ENCODE measurements at regions not wholly inside any gene's neighbourhood (a gene's known extent, or its start where the extent isn't known, plus 50 kb on each side); places are given as distances from the start of the nearest gene placed in this dataset.

DNA sequence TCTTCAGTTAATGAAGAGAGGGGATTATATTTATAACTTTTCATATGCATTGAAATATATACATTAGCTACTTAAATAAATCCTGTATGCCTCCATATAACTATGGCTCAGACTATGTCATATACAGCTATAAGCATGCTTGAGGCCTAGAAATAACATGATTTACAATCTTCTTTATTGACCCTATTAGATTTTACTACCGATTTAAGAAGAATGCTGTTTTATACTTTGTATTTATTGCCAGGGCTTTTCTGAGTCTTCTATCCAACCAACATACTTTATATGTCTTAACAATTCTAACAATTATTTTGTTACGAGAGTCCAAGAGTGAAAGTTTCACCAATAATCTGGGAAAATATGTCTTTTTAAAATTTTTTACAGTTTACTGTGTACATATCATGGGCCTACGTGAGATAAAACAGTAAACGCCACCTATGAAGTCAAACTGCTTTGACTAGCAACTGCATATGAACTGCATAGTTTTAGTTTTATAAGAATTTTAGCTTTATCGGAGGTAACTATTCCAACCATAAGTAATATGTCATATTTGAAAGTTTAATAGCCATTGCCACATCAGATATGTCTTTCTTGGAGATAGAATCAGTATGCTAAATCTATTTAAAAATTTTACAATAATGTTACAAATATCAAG lies 861.0 kb downstream of the USP25 start:
- no peaks in the 10 kb centered on the region for H3K27me3 ChIP-seq (replicated peaks; ENCODE audit: insufficient read depth)
- no peak overlapping the region for H3K4me3 ChIP-seq
- DNase-seq = no peak
- TF ChIP-seq EZH2 (IDR thresholded peaks at IDR 0.05; ENCODE audit: insufficient read depth, poor library complexity, severe bottlenecking) = no peak
- TF ChIP-seq EZH2phosphoT487 (IDR thresholded peaks at IDR 0.05; ENCODE audit: insufficient read depth, low read depth) = no peak
- no peaks in the 10 kb centered on the region for H3K36me3 ChIP-seq (ENCODE audit: low read depth)
- H3F3A ChIP-seq (ENCODE audit: insufficient read depth) = peaks cover 23% of the 10 kb centered on the region
- H3K9me2 ChIP-seq (ENCODE audit: insufficient read depth) = no peaks in the 10 kb centered on the region; the same call in 1 of the 2 replicates
- H4K20me1 ChIP-seq (ENCODE audit: insufficient read depth) = no peaks in the 10 kb centered on the region
- H3K9ac ChIP-seq = no peak overlapping the region
- H3K27ac ChIP-seq = no peak overlapping the region
- H3K4me1 ChIP-seq (ENCODE audit: insufficient read depth) = peaks cover 26% of the 10 kb centered on the region
- H3K9me3 ChIP-seq (ENCODE audit: low read depth) = no peaks in the 10 kb centered on the region
- no peaks in the 10 kb centered on the region for H3K79me2 ChIP-seq (ENCODE audit: insufficient read depth)
- H2AFZ ChIP-seq = no peak overlapping the region
- 79 to 80% methylated on average over 5 of the region's 5 CpGs for WGBS, 2 experiments (ENCODE audit: low coverage in 1 of 2, low lambda C conversion rate in 2 of 2, missing lambda C conversion rate in 2 of 2)
- in situ Hi-C loops (cut with MboI) = loop anchor here (25.0 kb wide), 1 partner anchor 503 kb away; no protein-coding TSS in a partner anchor
- H3K4me2 ChIP-seq (ENCODE audit: unreplicated experiment) = no peak overlapping the region

DNA sequence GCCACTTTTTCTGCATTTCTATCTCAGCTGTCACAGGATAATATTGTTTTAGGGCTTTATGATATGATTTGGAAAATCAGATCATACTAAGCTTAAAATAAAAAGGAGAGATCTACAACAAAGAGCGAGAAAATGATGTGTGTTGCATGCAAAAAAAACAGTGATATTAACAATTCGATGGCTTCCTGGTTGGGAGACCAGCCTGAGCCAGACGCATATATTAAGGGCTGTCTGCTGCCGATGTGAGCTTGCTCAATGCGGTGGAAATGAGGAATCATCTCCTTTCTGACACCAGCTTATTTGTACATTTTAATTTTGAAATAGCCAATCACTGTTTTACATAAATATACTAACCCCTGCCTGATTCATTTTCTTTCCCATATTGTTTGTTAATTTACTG lies 862.6 kb downstream of the USP25 start:
- no peaks in the 10 kb centered on the region for H3K79me2 ChIP-seq (ENCODE audit: insufficient read depth)
- H3K4me1 ChIP-seq (ENCODE audit: insufficient read depth) = peaks cover 13% of the 10 kb centered on the region
- WGBS, 2 experiments (ENCODE audit: low coverage in 1 of 2, low lambda C conversion rate in 2 of 2, missing lambda C conversion rate in 2 of 2) = 71 to 77% methylated on average over 5 of the region's 5 CpGs
- no peak overlapping the region for H2AFZ ChIP-seq
- peaks cover 6% of the 10 kb centered on the region; the same call in 1 of the 2 replicates for H3K36me3 ChIP-seq (ENCODE audit: low read depth)
- DNase-seq = no peak
- H3K27ac ChIP-seq = no peak overlapping the region
- H3K9ac ChIP-seq = no peak overlapping the region
- H3K4me2 ChIP-seq (ENCODE audit: unreplicated experiment) = no peak overlapping the region
- H4K20me1 ChIP-seq (ENCODE audit: insufficient read depth) = no peaks in the 10 kb centered on the region
- H3K4me3 ChIP-seq = no peak overlapping the region
- in situ Hi-C loops (cut with MboI) = loop anchor here (25.0 kb wide), 1 partner anchor 505 kb away; no protein-coding TSS in a partner anchor
- TF ChIP-seq EZH2 (IDR thresholded peaks at IDR 0.05; ENCODE audit: insufficient read depth, poor library complexity, severe bottlenecking) (no peak), EZH2phosphoT487 (IDR thresholded peaks at IDR 0.05; ENCODE audit: insufficient read depth, low read depth) (no peak)
- H3K9me3 ChIP-seq (ENCODE audit: low read depth) = no peaks in the 10 kb centered on the region
- H3K27me3 ChIP-seq (replicated peaks; ENCODE audit: insufficient read depth) = no peaks in the 10 kb centered on the region
- no peaks in the 10 kb centered on the region; the same call in 1 of the 2 replicates for H3K9me2 ChIP-seq (ENCODE audit: insufficient read depth)
- H3F3A ChIP-seq (ENCODE audit: insufficient read depth) = peaks cover 7% of the 10 kb centered on the region

DNA sequence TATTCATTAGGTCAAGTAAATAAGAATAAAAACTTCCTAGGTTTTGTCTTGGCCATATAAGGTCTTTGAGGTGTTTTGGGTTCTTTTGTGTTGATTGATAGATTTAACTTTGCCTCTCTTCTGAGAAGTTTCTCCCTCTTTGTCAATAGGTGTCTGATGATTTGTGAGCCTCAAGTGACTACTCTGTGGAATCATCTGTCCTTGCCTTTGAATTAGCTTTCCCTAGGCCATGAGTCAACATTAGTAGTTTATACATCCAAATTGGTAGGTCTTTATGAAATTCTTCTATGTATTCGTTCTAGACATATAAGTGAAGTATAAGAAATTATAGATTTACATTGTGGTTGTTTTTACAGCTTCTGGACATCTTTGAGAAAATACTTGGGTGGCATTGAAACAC lies 864.4 kb downstream of the USP25 start:
- Histone ChIP-seq H3K4me3 (no peak overlapping the region), H3K9me2 (ENCODE audit: insufficient read depth) (no peaks in the 10 kb centered on the region; the same call in 1 of the 2 replicates), H3K9ac (no peak overlapping the region), H3K4me1 (ENCODE audit: insufficient read depth) (peaks cover 1% of the 10 kb centered on the region), H3F3A (ENCODE audit: insufficient read depth) (no peaks in the 10 kb centered on the region; the same call in 1 of the 2 replicates), H4K20me1 (ENCODE audit: insufficient read depth) (no peaks in the 10 kb centered on the region), H3K27ac (no peak overlapping the region), H3K36me3 (ENCODE audit: low read depth) (peaks cover 6% of the 10 kb centered on the region; the same call in 1 of the 2 replicates), H2AFZ (no peak overlapping the region), H3K4me2 (ENCODE audit: unreplicated experiment) (no peak overlapping the region), H3K9me3 (ENCODE audit: low read depth) (no peaks in the 10 kb centered on the region), H3K27me3 (replicated peaks; ENCODE audit: insufficient read depth) (no peaks in the 10 kb centered on the region), H3K79me2 (ENCODE audit: insufficient read depth) (no peaks in the 10 kb centered on the region)
- TF ChIP-seq EZH2 (IDR thresholded peaks at IDR 0.05; ENCODE audit: insufficient read depth, poor library complexity, severe bottlenecking) = no peak
- no peak for TF ChIP-seq EZH2phosphoT487 (IDR thresholded peaks at IDR 0.05; ENCODE audit: insufficient read depth, low read depth)
- no peak for DNase-seq
- WGBS, 2 experiments (ENCODE audit: low coverage in 1 of 2, low lambda C conversion rate in 2 of 2, missing lambda C conversion rate in 2 of 2) = 68 to 89% methylated on average over 1 of the region's 1 CpG
- in situ Hi-C loops (cut with MboI) = loop anchor here (25.0 kb wide), 1 partner anchor 507 kb away; no protein-coding TSS in a partner anchor

DNA sequence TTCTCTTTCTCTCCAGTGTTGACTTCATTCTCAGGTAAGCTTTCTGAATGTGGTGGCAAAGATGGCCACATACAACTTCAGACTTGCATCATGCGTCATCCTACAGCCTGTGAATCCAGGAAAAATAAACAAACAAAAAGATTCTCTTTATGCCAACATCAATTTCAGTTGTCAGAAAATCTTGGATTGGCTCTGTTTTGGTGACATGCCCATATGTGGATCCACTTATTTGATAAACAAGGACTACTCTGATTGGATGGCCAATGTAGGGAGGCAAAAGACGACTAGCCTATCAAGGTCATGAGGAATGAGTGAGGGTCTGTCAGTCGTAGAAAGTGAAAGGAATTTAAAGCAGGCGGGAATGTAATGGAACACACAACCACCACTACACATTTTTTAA lies 866.6 kb downstream of the USP25 start:
- H3K9ac ChIP-seq = no peak overlapping the region
- no peak overlapping the region for H2AFZ ChIP-seq
- DNase-seq = no peak
- no peaks in the 10 kb centered on the region for H3K9me3 ChIP-seq (ENCODE audit: low read depth)
- TF ChIP-seq EZH2phosphoT487 (IDR thresholded peaks at IDR 0.05; ENCODE audit: insufficient read depth, low read depth) (no peak), EZH2 (IDR thresholded peaks at IDR 0.05; ENCODE audit: insufficient read depth, poor library complexity, severe bottlenecking) (no peak)
- no peaks in the 10 kb centered on the region for H3K79me2 ChIP-seq (ENCODE audit: insufficient read depth)
- peaks cover 6% of the 10 kb centered on the region; the same call in 1 of the 2 replicates for H3K36me3 ChIP-seq (ENCODE audit: low read depth)
- H3K27ac ChIP-seq = no peak overlapping the region
- H3K27me3 ChIP-seq (replicated peaks; ENCODE audit: insufficient read depth) = no peaks in the 10 kb centered on the region
- H3K4me2 ChIP-seq (ENCODE audit: unreplicated experiment) = no peak overlapping the region
- WGBS, 2 experiments (ENCODE audit: low coverage in 1 of 2, low lambda C conversion rate in 2 of 2, missing lambda C conversion rate in 2 of 2) = 95 to 99% methylated on average over 4 of the region's 4 CpGs
- no peak overlapping the region for H3K4me3 ChIP-seq
- H3K9me2 ChIP-seq (ENCODE audit: insufficient read depth) = no peaks in the 10 kb centered on the region; the same call in 1 of the 2 replicates
- H4K20me1 ChIP-seq (ENCODE audit: insufficient read depth) = no peaks in the 10 kb centered on the region
- H3F3A ChIP-seq (ENCODE audit: insufficient read depth) = no peaks in the 10 kb centered on the region; the same call in 1 of the 2 replicates
- H3K4me1 ChIP-seq (ENCODE audit: insufficient read depth) = no peaks in the 10 kb centered on the region
- in situ Hi-C loops (cut with MboI) = loop anchor here (25.0 kb wide), 1 partner anchor 509 kb away; no protein-coding TSS in a partner anchor

All from GM23248 (cell line).